Lower leg skin (tissue), 3 donors: ENCODE measurements at regions not wholly inside any gene's neighbourhood (a gene's known extent, or its start where the extent isn't known, plus 50 kb on each side); places are given as distances from the start of the nearest gene placed in this dataset.

ENCODE experiments used
- POLR2A ChIP-seq, 2 donors: fragments of 450-650 bp; IDR thresholded peaks; one replicate each; pipeline ENCODE4 v1.6.1; 2016 to 2017; ENCODE audit warnings: antibody characterized with exemption in 2 of 2, mild to moderate bottlenecking in 1 of 2, moderate library complexity in 1 of 2
- TF ChIP-seq, protein P1 (sequence below), 3 donors: fragments of 450-650 bp; IDR thresholded peaks; one replicate each; pipeline ENCODE4 v1.5.1; 2016; ENCODE audit warnings: antibody characterized with exemption in 3 of 3, mild to moderate bottlenecking in 3 of 3, moderate library complexity in 2 of 3

DNA sequence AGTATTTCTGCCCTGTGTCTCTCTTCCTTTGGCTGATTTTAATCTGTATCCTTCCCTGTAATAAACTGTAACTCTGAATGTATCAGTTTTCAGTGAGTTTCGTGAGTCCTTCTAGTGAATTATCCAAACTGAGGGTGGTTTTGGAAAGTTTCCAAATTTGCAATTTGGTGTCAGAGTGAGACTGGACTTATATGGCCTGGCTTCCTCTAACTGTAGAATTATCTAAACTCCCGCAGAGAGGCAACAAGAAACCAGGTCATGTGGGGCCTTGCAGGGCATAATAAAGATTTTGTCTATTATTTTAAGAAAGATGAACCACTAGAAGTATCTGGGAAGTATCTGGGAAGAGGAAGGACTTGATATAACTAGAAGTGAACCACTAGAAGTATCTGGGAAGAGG lies 95.3 kb upstream of the RNF152 start:
- TF ChIP-seq, protein P1, sequence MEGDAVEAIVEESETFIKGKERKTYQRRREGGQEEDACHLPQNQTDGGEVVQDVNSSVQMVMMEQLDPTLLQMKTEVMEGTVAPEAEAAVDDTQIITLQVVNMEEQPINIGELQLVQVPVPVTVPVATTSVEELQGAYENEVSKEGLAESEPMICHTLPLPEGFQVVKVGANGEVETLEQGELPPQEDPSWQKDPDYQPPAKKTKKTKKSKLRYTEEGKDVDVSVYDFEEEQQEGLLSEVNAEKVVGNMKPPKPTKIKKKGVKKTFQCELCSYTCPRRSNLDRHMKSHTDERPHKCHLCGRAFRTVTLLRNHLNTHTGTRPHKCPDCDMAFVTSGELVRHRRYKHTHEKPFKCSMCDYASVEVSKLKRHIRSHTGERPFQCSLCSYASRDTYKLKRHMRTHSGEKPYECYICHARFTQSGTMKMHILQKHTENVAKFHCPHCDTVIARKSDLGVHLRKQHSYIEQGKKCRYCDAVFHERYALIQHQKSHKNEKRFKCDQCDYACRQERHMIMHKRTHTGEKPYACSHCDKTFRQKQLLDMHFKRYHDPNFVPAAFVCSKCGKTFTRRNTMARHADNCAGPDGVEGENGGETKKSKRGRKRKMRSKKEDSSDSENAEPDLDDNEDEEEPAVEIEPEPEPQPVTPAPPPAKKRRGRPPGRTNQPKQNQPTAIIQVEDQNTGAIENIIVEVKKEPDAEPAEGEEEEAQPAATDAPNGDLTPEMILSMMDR (IDR thresholded peaks at IDR 0.05): no peak
- no peak for TF ChIP-seq POLR2A (IDR thresholded peaks at IDR 0.05)
